GM21528 (cell line): ENCODE measurements at regions not wholly inside any gene's neighbourhood (a gene's known extent, or its start where the extent isn't known, plus 50 kb on each side); places are given as distances from the start of the nearest gene placed in this dataset.

Experiments
- ATAC-seq: cut with Tn5 transposase; IDR thresholded peaks from one replicate; pipeline ENCODE4 v1.9.1; 2021; ENCODE audit warnings: mild to moderate bottlenecking, moderate library complexity; ENCODE audit not compliant: unreplicated experiment, low FRiP score

GRCh38 chr16:65521633-65522328, 399.9 kb upstream of the CDH11 start:
- no peak for ATAC-seq

DNA sequence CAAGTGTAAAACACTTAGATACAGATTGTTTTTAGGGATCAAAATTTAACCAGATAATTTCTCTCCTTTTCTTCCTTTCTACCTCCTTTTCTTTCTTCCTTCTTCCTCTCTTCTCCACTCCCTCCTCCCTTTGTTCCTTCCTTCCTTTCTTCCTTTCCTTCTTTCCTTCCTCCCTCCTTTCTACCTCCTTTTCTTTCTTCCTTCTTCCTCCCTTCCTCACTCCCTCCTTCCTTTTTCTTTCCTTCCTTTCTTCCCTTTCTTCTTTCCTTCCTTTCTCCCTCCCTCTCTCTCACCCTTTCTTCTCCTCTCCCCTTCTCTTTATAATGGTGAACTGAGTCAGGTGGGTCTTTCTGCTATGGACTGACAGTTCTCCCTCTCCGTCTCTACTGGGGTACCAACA, 397.5 kb upstream of the CDH11 start:
- no peak for ATAC-seq

GRCh38 chr16:65515193-65515592, 393.3 kb upstream of the CDH11 start:
- ATAC-seq: no peak

DNA sequence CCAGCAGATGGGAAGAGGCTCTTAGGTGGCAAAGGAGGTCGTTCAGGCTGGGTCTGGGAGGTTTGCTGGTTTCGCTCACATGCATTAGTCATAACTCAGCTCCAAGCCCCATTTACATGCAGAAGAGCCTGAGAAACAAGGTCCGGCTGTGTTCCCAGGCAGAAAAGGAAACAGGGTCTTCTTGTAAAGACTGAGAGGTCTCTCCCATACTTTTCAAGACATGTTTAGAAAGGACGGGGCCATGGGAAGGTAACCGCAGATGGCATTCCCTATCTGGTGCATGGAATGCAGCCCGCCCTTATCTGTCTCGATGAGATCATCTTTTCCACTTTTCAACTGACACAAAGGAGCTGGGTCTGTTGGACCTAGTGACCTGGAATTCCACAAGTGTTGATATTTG, 389.0 kb upstream of the CDH11 start:
- no peak for ATAC-seq

DNA sequence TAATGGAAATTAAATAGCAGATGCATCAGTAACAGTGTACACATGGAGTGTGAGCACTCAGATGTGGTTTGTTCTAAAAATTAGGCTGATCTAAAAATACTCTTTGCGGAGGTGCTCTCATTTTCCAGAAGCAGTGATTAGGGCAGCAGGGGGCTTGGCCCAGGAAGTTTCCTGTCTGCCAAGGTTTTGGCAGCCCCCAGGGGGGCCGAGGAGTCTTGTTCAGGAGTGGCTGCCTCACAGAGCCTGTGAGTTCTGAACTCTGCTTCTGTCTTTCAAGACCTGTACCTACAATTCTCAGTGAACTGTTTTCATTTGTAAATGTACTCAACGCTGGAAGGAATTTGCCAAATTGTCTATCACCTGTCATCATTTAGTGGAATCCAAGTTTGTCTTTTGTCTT, 388.4 kb upstream of the CDH11 start:
- ATAC-seq: no peak

DNA sequence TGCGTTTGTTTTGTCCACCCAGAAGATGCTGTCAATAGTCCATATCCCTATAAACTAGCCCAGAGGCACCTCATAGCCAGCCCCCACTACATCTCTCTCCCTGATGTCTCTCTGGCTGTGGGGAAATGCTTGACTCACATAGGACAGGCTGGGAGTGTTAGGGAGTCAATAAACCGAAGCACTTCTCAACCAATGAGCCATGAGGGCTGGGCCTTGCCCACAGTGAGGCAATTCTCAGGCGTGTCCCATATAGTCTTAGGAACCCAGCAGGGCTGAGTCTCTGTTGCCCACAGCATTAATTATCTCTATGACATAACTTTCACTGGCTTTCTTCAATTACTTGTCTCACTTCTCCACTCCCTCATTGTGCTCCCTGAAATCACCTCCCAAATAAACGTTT, 387.3 kb upstream of the CDH11 start:
- ATAC-seq: no peak

GRCh38 chr16:65500919-65501318, 379.1 kb upstream of the CDH11 start:
- ATAC-seq: no peak

- no peak for ATAC-seq
Observed at GRCh38 chr16:65500007-65500406, 378.1 kb upstream of the CDH11 start.

- ATAC-seq: no peak
Observed at GRCh38 chr16:65499566-65499965, 377.7 kb upstream of the CDH11 start.

- ATAC-seq: no peak
Observed at GRCh38 chr16:65497571-65497970, 375.7 kb upstream of the CDH11 start.

GRCh38 chr16:65495106-65495505, 373.2 kb upstream of the CDH11 start:
- ATAC-seq: no peak

DNA sequence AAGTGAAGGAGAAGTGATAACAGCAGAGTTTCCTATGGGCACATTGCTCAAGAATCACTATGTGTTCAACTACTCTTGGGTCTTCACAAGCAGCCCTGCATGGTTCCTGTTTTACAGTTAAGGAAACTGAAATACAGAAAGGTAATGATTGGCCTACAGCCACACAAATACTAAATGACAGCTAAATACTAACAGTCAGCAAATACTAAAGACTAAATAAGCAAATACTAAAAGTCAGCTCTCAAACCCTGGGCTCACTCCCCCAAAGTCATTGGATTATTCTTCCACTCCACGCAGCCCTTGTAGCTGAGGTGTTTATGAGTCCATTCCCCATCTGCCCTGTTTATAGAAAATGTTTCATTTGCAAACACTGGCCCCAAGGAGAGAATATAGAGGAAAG, 372.7 kb upstream of the CDH11 start:
- ATAC-seq: no peak

DNA sequence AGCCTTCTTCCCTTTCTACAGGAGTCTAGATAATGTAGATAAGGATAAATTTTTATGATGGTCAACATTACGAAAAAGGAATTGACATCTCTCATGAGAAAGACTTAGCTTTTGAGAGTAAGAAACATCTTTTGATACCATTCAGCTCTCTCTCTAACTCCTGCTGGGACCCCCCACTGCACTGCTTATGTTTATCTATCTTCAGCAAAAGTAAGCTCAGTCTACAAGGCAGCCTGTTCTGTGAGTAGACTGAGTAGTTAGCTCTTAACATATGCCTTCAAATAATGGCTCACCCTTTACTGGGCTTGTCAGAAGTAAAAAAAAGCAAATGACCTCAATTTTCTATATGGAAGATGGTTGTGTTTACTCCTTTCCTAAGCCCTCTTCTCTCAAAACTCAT, 372.2 kb upstream of the CDH11 start:
- ATAC-seq: no peak

- ATAC-seq: no peak
Observed at GRCh38 chr16:65490286-65490685, 368.4 kb upstream of the CDH11 start.

GRCh38 chr16:65489531-65490023, 367.7 kb upstream of the CDH11 start:
- ATAC-seq: no peak

- no peak for ATAC-seq
Observed at GRCh38 chr16:65487231-65487630, 365.4 kb upstream of the CDH11 start.

- ATAC-seq: no peak
Observed at GRCh38 chr16:65481956-65482355, 360.1 kb upstream of the CDH11 start.

DNA sequence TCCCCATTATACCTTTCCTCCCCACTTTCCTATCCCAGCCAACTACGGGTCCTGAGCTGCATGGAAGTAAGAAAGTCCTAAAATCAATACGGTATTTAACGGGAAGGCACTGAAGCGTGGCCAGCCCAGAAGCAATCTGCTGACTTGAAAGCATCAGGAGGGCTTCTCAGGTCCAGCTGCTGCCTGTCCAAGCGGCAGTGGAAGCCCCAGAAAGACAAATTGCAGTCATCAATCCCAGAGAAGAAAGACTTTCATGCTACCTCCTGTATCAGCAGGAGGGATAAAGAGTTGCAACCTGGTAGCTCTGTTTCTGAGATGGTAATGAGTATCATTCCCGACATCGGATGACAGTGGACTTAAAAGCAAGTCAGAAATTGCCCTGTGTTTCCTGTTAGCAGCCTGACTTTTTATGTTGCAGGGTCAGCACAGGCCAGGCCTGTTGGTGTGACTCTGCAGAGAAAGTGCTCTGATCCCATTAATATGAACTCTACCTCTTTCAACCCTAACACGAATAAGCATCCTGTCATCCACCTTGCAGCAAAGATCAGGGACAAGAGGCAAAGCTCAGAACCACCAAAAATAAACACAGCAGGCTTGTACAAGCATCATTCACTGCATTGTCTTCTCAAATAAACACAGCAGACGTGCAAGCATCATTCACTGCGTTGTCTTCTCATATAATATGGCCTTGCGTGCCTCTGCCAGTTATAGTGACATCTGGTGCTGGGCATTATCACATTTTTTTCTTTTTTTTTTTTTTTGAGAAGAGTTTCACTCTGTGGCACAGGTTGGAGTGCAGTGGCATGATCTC, 358.6 kb upstream of the CDH11 start:
- ATAC-seq: no peak

- ATAC-seq: no peak
Observed at GRCh38 chr16:65476448-65476955, 354.6 kb upstream of the CDH11 start.

GRCh38 chr16:65473699-65474098, 351.8 kb upstream of the CDH11 start:
- no peak for ATAC-seq

DNA sequence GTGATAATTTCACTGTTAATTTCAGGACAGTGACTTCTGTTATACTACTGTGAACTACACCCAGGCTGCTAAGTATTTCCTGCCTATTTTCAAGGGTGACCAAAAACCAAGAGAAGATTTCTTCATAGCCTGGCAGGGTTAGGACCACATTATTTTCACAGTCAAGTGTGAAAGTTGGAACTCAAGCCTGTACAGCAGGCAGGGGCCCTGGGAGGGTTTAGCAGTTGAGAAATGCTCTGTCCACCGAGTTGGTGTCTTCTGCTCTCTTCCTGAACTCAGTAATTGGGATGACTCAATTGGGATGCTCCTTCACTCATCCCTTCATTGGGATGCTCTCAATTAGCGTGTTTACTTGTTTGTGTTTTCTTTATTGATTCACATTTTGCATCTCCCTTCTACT, 347.3 kb upstream of the CDH11 start:
- no peak for ATAC-seq

GRCh38 chr16:65468133-65468532, 346.3 kb upstream of the CDH11 start:
- no peak for ATAC-seq
